ENCODE measurements at regions not wholly inside any gene's neighbourhood (a gene's known extent, or its start where the extent isn't known, plus 50 kb on each side); places are given as distances from the start of the nearest gene placed in this dataset.

DNA sequence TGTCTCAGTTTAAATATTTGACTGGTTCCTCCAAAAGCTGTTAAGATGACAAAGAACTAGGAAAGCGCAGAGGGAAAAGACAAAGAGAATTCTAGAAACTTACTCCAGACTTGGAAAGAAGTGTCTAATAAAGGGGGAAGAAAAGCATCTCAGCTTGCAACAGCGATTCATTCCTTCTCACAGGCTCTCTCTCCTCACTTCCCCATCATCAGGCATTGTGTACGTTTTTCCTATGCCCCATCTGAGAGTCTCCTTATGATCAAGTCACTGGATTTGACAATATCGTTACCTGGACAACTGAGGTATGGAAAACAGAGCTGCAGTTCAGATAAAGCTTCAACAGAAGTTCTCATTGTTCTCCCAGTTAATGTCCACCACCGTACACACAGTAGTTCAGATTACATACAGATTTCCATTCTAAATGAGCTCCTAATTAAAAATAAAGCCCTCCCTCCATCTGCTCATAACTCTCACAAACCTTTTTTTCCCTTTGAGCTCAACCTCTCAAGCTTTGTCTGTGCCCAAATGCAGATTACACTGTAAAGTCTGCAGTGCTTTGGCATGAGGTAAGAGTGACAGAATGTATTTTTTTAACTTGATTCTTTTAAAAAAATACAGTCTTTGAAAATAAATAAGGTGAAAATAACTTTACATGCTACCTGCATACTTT is 254.4 kb upstream of the THBS1 start:
- peak; percentile 31 for DNase-seq

DNA sequence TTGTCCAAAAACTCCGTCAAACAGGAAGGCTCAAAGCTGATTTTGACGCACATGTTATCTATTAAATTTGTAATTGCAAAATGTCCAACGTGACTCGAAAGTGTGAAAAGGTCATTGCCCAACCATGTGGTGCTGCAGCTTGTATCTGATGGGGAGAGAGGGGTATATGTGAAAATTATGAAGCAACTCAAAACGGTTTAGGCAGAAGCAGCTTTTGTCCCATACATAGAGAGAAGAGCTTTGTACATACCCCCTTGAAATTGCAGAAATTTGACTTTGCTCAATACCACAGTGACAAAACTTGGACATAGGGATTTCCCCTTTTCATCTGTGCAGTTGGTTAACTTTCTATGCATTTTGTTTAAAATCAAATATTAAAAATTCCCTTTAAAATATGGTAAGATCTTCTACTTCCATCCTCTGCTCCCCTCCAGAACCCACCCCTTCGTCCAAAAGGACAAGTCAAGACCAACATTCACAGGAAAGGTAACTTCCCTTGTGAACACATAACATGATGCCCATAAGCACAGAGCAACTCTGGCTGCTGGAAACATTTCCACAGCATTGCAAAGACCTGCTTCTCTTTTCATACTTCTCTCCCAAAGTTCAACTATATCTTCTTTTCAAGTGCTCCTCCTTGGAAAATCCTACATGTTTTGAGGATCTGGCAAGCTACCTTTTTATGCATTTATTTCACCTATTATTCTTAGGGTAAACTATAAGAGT is 253.7 kb upstream of the THBS1 start:
- peak; percentile 98 for DNase-seq

DNA sequence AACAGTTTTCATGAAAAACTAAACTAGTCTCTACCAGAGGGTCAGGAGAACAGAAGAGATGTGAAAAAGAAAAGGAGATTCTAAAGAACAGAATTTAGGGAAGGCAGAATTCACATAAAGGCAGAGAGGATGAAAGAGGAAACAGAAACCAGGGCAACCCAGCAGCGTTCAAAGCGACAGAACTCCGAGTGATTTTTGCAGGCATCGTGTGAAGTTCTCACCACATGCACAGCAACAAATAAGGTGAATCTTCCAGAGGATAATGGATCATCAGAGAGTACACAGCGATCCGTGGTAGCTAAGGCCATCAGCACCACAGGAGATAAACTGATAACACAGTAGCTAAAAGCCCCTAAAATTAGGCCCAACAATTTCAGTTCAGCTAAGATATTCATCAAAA is 250.8 kb upstream of the THBS1 start:
- peak; percentile 25 for DNase-seq

DNA sequence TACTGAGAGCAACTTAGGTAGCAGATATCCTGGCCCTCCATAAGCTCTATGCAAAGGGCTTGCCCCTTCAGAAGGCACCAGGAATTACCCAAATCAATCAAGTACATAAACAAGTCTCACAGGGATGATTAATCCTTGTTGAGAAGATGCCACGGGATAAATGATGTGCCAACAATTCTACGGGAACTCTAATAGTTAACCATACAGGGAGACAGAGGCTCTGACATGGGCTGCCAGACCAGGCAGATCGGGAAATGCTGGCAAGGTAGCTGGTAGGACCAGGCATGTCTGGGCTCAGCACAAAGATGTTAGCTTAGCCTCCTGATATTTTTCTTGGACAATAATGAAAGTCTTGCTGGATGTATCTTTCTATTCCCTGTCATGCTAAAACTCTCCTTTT is 249.3 kb upstream of the THBS1 start:
- DNase-seq: no peak

DNA sequence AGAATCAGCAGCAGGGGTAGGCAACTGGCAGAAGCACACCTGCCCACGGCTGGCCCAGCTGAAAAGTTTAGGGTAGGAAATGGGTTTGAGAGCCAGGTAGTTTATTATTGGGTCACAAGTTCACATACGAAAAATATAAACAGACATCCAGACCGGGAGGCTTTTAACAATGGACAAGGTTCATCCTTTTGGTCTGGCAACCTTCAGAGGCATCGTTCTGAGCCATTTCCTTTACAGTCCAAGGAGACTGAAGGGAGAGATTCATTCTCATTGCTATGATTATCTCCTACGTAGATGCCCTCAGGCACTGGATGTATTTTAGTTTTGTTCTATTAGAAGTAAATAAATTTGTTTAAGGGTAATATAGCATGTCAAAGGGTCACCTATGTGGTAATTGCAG is 248.0 kb upstream of the THBS1 start:
- DNase-seq: no peak

DNA sequence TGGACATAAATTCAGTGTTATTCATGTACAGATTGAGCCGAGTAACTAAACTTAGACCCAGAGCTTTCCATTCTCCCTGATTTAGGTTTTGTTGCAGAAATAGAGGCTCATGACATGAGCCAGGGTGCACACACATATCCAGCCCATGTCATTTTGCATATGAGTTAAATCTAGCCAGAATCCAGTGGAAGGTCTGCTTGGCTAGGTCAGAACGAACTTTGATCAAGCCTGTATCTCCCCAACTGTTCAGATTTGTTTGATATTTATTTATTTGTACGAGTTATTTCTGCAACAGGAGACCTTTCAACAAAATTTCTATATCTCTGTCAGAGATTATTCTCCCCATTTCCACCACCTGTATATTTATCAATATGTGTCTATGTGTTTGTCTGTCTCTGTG is 247.5 kb upstream of the THBS1 start:
- no peak for DNase-seq

DNA sequence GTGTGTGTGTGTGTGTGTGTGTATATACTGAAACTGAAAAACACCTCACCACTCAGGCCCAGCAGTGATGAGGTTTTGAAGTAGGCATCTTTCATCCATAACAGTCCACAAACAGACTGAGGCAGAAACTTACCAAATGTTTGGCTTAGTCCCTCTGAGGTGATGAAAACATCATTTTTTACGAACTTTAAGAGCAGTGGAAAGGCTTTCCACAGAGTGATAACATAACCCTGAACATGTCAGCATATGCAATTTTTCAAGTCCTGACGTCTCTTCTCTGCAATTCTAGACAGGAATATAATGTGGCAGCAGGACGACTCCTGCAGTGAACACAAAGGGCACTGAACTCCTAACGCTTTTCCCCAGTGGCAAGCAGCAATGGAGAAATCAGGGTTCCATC is 247.0 kb upstream of the THBS1 start:
- no peak for DNase-seq

DNA sequence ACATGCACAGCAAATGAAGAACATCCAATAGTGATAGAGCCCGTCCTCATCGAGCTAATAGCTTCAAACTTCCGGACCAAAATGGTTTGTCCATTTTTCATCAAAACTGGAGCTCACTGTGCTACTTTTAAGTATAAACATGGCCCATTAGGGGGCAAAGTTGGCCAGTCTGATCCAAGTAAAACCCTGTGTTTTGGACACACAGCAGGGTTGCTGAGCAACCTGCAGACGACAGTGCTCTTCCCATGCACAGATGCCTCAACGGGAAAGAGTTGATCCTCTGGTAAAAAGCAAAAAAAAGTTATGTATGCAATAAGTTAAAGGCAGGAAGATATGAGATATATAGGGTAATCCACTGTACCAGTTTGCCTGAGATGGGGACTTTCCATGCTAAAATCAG is 244.0 kb upstream of the THBS1 start:
- no peak for DNase-seq

DNA sequence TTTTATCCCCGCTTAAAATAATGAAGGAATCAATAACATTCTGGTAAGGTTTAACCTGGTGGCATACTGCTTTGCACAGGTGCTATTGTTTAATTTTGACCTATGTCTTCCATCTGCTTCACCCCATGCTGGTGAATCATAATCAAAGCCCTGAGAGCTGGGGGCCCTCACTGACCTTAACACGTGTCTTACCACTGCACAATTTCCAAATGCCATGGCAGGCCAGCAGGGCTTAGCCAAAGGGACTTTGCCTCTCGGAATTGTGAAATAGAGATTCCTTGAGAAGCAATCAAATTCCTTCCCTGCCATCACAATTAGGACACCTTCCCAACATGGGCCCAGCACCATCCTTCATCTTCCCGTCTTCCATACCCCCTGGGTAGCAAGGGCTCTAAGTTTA is 242.6 kb upstream of the THBS1 start:
- DNase-seq: no peak

DNA sequence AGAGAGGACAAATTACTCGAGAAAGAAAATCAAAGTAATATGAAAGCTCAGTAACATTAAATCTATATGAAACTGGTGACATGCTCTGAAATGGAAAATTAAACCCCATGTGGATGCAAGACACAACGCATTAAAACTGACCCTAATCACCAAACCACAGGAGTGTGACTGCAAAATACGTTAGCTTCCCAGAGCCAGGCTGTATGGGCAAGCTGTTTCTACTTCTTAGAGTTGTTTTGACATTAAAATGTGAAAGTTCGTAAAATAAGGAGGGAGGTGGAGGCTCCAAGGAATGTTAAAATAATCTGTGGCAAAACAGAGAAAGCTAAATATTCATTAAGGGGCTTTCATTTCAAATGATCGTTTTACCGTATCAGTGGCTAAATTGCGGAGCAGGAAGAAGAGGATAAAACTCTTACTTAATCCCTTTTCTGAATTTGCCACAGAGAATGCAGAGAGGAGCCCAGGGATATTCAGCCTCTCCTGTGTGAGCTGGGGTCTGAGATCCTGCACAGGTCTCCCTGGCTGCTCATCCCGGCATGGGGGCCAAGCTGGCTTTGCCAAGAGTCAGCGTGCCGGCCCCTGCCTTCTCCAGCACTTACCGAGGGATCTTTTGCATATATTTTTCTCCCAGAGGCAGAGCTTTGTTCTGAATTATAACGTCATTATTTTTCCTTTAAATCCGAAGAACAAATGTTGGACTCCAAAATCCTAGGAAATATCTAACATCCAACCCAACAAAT is 239.8 kb upstream of the THBS1 start:
- DNase-seq: no peak

DNA sequence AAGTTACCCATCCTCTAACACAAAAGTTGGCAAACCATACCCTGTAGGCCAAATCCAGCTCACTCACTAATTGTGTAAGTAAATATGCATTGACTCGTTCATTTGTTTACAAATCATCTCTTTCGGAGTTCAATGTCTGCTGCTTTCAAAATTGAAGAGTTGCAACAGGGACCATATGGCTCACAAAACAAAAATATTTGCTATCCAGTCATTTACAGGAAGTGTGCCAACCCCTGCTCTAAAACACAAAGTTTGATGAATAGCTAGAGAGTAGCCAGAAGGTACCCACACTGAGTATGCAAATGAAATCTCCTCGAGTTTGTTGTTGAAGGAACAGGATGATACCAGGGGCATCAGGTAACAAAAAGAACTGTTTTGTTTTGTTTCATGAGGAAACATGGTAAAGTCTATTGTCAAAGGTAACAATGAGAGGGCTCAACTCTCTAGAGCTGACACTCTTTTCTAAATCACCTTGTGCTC is 236.2 kb upstream of the THBS1 start:
- no peak for DNase-seq

DNA sequence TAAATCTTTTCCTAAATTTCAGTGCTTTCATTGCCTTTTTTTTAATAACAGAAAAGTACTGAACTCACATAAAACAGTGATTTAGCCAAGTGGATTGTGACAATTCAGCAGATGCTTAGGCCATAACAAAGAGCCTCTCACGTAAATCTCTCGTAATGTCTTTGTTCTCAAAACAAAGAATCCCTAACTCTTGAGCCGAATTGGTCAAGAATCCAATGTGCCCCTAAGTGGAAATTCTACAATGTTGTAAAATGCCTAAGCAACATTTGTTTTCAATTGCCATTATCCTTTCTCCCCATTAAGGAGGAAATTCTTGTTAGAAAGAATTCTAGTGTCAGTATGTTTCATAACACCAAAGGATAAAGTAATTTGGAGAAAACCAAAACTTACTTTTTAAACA is 235.7 kb upstream of the THBS1 start:
- no peak for DNase-seq

DNA sequence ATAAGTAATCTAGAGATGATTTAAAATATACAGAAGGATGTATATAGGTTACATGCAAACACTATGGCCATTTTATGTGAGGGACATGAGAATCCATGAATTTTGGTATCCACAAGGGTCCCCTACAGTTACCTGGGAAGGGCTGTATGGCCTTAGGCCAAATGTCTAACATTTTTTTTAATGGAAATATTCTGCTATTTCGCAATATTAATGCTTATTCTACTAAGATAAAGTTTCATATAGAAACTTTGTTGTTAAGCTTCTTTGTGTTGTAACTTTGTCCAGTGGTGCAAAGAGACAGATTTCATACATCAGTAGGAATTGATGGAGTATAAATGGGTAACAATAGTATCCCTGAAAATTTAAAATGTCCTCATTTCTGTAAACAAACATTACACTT is 233.4 kb upstream of the THBS1 start:
- no peak for DNase-seq

DNA sequence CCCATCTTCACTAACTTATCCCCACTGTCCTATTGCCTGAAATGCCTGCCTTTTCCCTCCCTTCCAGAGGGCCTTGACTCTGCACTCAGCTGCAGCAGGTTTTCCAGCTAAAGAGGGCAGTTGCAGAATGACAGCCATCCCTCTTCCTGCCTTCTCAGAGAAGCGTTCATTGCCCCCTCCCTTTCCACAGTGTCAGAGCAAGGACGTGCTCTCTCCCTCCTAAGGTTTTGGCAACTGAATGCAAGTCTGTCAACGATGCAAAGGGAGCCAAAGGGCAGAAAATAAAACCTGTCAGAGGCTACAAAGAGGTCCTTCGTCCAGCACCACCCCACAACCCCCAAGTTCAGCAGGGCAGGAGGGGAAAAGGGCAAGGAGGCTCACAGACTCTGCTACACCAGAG is 230.1 kb upstream of the THBS1 start:
- no peak for DNase-seq

DNA sequence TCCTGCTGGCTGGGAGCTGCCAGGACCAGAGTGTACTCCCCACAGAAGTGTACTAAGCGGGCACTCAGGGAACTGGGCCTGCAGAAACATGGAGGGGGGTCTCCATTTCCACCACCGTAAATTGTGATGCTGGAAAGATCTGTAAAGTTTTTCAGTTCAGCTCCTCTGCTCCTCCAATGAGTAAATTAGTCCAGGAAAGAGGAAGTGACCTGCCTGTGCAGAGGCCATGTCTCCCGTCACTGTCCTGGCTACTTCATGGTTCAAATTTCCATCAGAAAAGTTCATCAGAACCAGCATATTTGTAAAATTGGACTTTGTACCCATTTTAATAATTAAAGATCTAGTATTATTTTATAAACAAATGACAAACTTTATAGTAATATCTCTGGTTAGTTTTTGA is 226.7 kb upstream of the THBS1 start:
- DNase-seq: peak; percentile 13

DNA sequence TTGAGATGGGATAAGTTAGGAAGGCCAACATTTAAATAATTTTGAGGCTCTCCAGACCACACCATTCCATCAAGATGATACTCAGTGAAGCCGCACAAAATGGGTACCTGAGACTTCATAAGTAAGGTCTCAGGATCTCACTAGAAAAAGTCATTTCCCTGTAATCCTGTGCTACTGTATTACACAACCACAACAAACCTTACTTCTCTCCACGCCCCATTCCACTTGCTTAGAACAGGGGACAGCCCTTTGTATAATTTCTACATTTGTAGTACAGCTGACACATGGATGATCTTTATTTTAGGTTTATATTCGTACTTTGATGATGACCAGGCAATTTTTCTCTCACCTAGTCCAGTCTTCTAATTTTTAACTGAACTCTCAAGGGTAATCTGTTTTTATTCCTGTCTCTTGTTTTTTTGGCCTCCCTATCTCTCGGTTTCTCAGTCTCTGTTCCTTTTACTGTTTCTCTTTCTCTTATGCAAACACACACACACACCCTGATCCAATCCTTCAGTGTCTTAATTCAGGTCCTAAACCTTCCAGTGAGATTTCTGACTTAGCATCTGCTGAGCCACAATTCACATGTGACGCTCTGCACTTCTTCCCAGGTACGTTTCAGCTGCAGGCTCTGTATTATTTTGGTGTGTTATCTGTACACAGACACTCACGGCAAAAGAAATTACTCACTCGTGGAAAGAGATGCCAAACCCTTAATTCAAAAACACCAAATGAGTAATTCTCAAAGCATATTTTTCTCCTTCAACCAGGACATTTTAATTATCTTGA is 223.2 kb upstream of the THBS1 start:
- no peak for DNase-seq

DNA sequence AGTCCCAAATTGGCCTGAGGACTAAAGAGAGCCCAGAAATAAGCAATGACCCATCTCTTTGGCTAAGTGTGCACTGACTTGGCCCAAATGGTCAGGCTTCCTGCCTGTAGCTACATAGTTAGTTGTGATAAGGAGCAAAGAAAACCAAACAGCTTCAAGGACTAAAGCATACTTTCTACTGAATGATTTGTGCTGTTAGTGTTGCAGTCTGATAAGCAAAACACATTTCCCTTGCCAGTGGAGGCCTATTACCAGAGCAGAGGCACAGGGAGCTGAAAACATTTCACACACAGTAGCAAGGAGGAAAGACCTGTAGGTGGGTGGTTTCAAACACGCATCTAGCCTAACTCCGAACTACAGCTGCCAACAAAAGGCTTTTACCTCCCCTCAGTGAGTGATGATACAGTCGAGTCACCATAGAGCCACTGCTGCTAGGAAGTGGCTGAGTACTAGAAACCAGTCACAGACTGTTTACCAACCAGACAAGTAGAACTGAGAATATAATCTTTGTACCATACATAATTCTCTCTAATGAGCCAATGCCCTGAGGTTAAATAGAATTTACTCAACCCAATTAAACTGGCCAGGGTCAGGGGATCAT is 222.3 kb upstream of the THBS1 start:
- no peak for DNase-seq

DNA sequence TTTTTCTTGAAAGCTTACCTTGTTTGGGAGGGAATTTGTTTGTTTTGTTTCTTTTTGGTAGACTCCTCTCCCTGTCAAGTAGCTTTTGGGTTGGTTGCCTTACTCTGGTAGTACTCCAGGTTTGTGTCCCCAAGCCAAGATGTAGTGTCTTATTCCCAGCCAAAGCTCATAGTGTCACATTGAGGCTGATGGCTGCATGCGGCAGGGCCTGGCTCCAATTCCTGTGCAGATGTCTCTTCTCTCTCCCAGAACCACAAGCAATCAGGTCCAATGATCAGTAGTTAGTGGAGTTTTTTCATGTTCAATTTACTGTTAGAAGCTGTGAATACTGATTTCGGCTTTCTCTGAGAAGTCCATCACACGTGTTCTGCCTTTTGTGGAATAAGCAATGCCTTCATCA is 221.1 kb upstream of the THBS1 start:
- no peak for DNase-seq

DNA sequence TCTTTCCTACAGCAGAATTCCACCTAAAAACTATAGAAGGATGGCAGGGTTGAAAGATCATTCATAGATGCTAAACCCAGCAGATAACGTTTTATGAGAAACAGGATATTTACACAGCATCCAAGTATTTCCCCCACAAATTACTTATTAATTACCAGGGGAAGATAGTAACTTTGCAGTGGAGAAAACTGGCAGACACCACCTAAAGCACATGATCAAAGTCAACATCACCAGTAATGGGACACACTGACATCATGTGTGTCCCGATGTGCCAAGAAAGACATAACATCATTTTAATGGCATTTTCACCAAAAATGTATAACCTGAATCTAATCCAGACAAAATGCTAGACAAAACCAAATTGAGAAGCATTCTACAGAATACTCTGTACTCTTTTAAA is 220.4 kb upstream of the THBS1 start:
- DNase-seq: no peak

DNA sequence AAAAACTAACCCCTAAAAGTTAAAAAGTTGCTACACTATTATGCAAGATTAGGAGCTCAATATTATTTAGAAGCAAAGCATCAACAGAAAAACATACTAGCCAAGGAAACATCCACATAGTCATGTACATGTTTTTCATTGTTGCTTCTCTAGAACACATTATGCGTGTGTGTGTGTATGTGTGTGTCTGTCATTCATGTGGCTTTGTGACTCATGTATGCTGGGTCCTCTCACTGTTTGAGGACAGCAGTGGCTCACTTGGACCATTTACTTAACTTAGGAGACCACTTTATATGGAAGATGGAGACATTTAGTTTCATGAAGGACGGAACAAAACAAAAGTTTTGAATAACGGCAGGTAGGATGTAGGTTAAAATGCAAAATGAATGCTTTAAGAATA is 219.4 kb upstream of the THBS1 start:
- DNase-seq: no peak

DNA sequence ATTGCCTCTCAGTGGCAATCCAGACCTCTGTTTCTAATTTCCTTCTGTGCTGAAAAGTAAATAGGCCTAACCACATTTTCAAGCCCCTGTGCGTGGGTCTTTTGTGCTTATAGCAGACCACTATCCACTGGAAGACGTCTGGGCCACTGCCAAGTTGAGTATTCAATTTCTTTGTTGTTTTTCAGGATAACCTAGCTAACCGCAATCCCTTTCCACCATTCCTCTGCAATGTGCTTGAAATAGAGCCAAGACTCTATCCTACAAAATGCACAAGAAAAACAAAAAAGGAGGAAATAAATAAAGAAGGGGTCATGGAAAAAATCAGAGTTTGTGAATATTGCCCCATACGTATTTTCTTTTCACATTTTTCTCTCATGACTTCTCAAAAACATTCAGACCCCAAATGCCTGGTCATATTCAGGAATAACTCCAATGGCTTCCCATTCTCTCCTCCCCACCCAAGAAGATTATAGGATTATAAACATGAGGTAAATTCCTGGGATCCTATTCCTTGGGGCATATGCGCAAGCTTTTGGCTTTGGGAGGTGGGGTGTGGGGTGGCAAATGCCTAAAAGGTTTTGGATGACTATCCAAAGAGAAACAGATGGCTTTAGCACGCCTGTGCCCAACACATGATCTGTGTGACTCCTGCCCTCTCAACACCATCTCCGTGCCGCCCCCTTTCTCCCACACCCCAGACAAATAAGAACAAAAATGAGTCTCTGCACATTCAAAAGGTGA is 217.9 kb upstream of the THBS1 start:
- no peak for DNase-seq

Measured in inflammatory macrophage treated with lipopolysaccharide for 4 hours (primary cell).